ENCODE measurements at regions not wholly inside any gene's neighbourhood (a gene's known extent, or its start where the extent isn't known, plus 50 kb on each side); places are given as distances from the start of the nearest gene placed in this dataset.

DNA sequence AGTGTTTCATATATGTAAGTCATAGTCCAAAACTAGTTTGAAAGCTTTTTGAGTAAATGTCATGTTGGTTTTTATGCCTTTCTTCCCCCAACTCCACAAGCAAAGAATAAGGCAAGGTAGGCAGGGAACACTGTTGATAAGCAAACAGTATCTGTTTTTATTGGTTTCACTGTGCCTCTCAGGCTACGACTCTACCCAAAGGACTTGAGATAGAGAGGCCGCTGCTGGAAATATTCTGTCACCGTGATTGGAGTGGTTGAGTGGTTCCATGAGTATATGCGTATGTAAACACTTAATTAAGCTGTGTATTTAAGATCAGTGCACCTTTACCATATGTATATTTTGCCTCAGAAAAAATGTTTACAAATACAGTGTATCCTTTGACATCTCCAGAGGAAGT is 138.1 kb upstream of the KIF26B start:
- TF ChIP-seq, protein P1, sequence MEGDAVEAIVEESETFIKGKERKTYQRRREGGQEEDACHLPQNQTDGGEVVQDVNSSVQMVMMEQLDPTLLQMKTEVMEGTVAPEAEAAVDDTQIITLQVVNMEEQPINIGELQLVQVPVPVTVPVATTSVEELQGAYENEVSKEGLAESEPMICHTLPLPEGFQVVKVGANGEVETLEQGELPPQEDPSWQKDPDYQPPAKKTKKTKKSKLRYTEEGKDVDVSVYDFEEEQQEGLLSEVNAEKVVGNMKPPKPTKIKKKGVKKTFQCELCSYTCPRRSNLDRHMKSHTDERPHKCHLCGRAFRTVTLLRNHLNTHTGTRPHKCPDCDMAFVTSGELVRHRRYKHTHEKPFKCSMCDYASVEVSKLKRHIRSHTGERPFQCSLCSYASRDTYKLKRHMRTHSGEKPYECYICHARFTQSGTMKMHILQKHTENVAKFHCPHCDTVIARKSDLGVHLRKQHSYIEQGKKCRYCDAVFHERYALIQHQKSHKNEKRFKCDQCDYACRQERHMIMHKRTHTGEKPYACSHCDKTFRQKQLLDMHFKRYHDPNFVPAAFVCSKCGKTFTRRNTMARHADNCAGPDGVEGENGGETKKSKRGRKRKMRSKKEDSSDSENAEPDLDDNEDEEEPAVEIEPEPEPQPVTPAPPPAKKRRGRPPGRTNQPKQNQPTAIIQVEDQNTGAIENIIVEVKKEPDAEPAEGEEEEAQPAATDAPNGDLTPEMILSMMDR (IDR thresholded peaks at IDR 0.05), result no peak
- no peak for TF ChIP-seq POLR2A (IDR thresholded peaks at IDR 0.05)

Data from lower leg skin (tissue), 3 donors.